Endothelial cell of umbilical vein (primary cell): ENCODE measurements at regions not wholly inside any gene's neighbourhood (a gene's known extent, or its start where the extent isn't known, plus 50 kb on each side); places are given as distances from the start of the nearest gene placed in this dataset.

Source experiments
- CTCF ChIP-seq, 2 donors: IDR thresholded peaks; 1 replicate in 1 of 2; 2 replicates in 1 of 2; pipeline ENCODE4 v1.5.1; 2011; ENCODE audit warnings: low read length in 2 of 2, mild to moderate bottlenecking in 2 of 2, moderate library complexity in 2 of 2, control low read depth in 1 of 2, inconsistent platforms in 1 of 2, low read depth in 1 of 2; ENCODE audit not compliant: insufficient read depth in 1 of 2; ENCODE audit errors: extremely low read depth in 1 of 2
- MYC ChIP-seq: IDR thresholded peaks from one replicate; pipeline ENCODE4 v1.6.1; 2011; ENCODE audit warnings: mild to moderate bottlenecking, low read depth, low read length
- POLR2AphosphoS5 ChIP-seq: IDR thresholded peaks from 2 replicates; pipeline ENCODE4 v1.6.1; 2012; ENCODE audit warnings: low read depth, mild to moderate bottlenecking, control low read depth, low read length, moderate library complexity; ENCODE audit not compliant: insufficient read depth

GRCh38 chr11:25886036-25886435 lies 445.9 kb upstream of the ANO3 start:
- TF ChIP-seq CTCF (IDR thresholded peaks at IDR 0.05; ENCODE audit: extremely low read depth in 1 of 2, insufficient read depth in 1 of 2, low read depth in 1 of 2, low read length in 2 of 2) (no peak), POLR2AphosphoS5 (no peak), MYC (no peak)
